SK-N-SH treated with all-trans-retinoic acid at 6 μM for 48 hours (cell line): ENCODE measurements at regions not wholly inside any gene's neighbourhood (a gene's known extent, or its start where the extent isn't known, plus 50 kb on each side); places are given as distances from the start of the nearest gene placed in this dataset.

ENCODE experiments used
- BACH2 ChIP-seq: fragments of 250-450 bp; sonication (Bioruptor Pico); IDR thresholded peaks from 2 replicates; pipeline ENCODE4 v1.9.0; 2021; ENCODE audit warnings: mild to moderate bottlenecking, borderline replicate concordance
- CREB5 ChIP-seq: fragments of 250-450 bp; sonication (Bioruptor Pico); IDR thresholded peaks from 2 replicates; pipeline ENCODE4 v1.5.1; 2020; ENCODE audit warnings: low read depth, mild to moderate bottlenecking, moderate library complexity
- ESRRG ChIP-seq: fragments of 250-450 bp; sonication (Bioruptor Pico); IDR thresholded peaks from 2 replicates; pipeline ENCODE4 v1.6.1; 2021; ENCODE audit warnings: mild to moderate bottlenecking
- GLIS3 ChIP-seq: fragments of 250-450 bp; sonication (Bioruptor Pico); IDR thresholded peaks from 2 replicates; pipeline ENCODE4 v1.5.0; 2020; ENCODE audit warnings: mild to moderate bottlenecking, moderate library complexity
- OSR1 ChIP-seq: fragments of 250-450 bp; sonication (Bioruptor Pico); IDR thresholded peaks from 2 replicates; pipeline ENCODE4 v1.8.0; 2022; ENCODE audit warnings: moderate library complexity, mild to moderate bottlenecking, inconsistent platforms
- PATZ1 ChIP-seq: fragments of 250-450 bp; sonication (Bioruptor Pico); IDR thresholded peaks from 2 replicates; pipeline ENCODE4 v1.8.0; 2020; ENCODE audit warnings: mild to moderate bottlenecking, moderate library complexity, borderline replicate concordance
- POU6F1 ChIP-seq: fragments of 250-450 bp; sonication (Bioruptor Pico); IDR thresholded peaks from 2 replicates; pipeline ENCODE4 v1.8.0; 2021; ENCODE audit warnings: low read depth, mild to moderate bottlenecking, moderate library complexity, borderline replicate concordance
- PPARA ChIP-seq: fragments of 250-450 bp; sonication (Bioruptor Pico); IDR thresholded peaks from 2 replicates; pipeline ENCODE4 v1.5.0; 2020; ENCODE audit warnings: mild to moderate bottlenecking, borderline replicate concordance
- SNAI2 ChIP-seq: fragments of 250-450 bp; sonication (Bioruptor Pico); IDR thresholded peaks from 2 replicates; pipeline ENCODE4 v1.5.0; 2020; ENCODE audit warnings: mild to moderate bottlenecking, moderate library complexity
- TCF4 ChIP-seq: fragments of 250-450 bp; sonication (Bioruptor Pico); IDR thresholded peaks from 2 replicates; pipeline ENCODE4 v1.8.0; 2021; ENCODE audit warnings: mild to moderate bottlenecking, moderate library complexity, borderline replicate concordance
- ZFP30 ChIP-seq: fragments of 450-650 bp; formaldehyde crosslinking; IDR thresholded peaks from 2 replicates; pipeline ENCODE4 v1.5.0; 2022; ENCODE audit warnings: mild to moderate bottlenecking, moderate library complexity
- ZNF565 ChIP-seq: fragments of 450-650 bp; formaldehyde crosslinking; conservative IDR thresholded peaks from 2 replicates; pipeline ENCODE4 v1.5.0; 2020; ENCODE audit warnings: low read depth, mild to moderate bottlenecking, moderate library complexity
- ZNF70 ChIP-seq: fragments of 450-650 bp; formaldehyde crosslinking; IDR thresholded peaks from 2 replicates; pipeline ENCODE4 v1.5.0; 2020; ENCODE audit warnings: mild to moderate bottlenecking, moderate library complexity
- ZNF8 ChIP-seq: fragments of 450-650 bp; formaldehyde crosslinking; IDR thresholded peaks from 2 replicates; pipeline ENCODE4 v1.5.0; 2020; ENCODE audit warnings: mild to moderate bottlenecking, moderate library complexity

- TF ChIP-seq CREB5 (no peak), SNAI2 (CRISPR knock-in tag) (no peak), ZNF70 (no peak), PATZ1 (CRISPR knock-in tag) (no peak), ZNF8 (CRISPR knock-in tag) (no peak), BACH2 (CRISPR knock-in tag) (no peak), ESRRG (CRISPR knock-in tag) (no peak), GLIS3 (CRISPR knock-in tag) (no peak), ZNF565 (CRISPR knock-in tag) (no peak), PPARA (CRISPR knock-in tag) (no peak), TCF4 (CRISPR knock-in tag) (no peak), POU6F1 (CRISPR knock-in tag) (no peak), ZFP30 (CRISPR knock-in tag) (no peak), OSR1 (CRISPR knock-in tag) (no peak)
Observed at GRCh38 chr13:37375071-37375470, 223.5 kb downstream of the POSTN start.
